GM18499 (cell line): ENCODE measurements at regions not wholly inside any gene's neighbourhood (a gene's known extent, or its start where the extent isn't known, plus 50 kb on each side); places are given as distances from the start of the nearest gene placed in this dataset.

Experiments
- ATAC-seq: cut with Tn5 transposase; IDR thresholded peaks from one replicate; pipeline ENCODE4 v1.9.1; 2021; ENCODE audit warnings: moderate number of reproducible peaks; ENCODE audit not compliant: insufficient read depth, unreplicated experiment

DNA sequence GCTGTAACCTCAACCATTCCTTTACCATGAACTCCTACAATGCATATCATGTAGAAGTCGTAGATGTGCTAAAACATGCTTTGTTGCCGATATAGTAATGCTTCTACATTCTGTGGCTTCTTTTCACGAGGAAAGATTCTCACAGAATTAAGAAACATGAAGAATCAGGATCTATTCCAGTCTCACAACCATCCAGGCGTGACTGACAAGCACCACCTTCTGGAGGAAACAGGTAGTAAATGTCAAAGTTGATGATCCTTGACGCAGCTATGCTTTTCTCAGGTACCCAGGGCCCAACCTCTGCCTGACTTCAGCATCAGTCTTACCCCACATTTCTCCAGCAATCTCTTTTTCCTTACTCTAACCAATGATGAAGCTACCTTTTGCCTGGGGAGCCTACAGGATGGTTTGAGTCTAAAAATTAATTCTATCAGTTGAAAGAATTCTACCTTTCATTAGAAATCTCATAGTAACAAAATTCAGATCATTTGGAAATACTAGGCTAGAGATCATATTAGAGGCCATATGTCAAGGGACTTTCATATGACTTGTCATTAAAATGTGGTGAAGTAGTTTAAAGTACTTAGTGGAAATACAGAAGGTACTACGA lies 123.3 kb upstream of the RND3 start:
- ATAC-seq: no peak

- no peak for ATAC-seq
These were observed 122.5 kb upstream of the RND3 start for GRCh38 chr2:150609831-150610582.

DNA sequence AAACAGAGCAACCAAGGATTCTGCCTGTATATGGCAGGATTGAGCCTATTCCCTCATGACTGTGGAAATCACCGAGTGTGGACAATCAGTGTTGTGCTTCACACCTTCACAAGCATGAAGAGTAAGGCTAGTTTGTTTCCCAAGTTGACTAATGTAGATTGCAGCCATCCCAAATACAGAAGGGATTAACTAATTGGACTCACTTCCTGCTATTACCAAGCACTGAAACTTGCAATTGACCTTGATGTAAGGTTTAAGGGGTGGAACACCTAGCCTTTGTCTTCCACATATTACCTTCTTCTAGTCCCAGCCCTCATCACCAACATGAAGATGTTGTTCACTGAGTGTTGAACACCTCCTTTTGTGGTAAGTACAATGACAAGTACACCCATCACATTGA lies 120.9 kb upstream of the RND3 start:
- no peak for ATAC-seq

GRCh38 chr2:150607390-150607811 lies 119.9 kb upstream of the RND3 start:
- ATAC-seq: no peak

DNA sequence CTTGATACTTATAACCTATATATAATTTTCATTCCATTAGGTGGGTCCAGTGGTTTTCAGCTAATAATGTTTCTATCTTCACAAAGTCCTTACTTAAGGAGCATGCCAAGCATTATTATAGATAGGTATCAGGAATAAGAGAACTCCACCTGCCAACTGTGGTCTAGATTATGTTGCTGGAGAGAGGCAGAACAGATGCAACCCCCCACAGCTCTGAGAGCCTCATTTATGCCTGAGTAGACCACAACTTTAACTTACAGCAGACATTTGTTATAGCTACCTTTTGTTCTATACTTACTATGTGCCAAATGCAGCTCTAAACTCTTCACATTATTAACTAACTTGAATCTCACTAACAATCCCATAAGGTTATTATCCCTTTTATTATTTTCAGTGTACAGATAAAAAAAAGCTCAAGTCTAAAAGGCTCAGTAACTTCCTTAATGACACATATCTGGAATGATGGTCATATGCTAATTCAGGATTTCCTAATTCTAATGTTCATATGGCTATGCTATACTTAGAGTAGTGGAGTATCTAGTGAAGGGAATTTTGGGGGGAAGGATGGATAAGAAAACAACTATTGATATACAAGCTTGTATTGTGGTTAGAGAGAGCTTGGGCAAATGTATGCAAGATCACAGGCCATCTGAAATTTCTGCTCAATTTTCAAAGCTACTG lies 119.1 kb upstream of the RND3 start:
- no peak for ATAC-seq

- no peak for ATAC-seq
These were observed 118.2 kb upstream of the RND3 start for GRCh38 chr2:150605664-150606063.

DNA sequence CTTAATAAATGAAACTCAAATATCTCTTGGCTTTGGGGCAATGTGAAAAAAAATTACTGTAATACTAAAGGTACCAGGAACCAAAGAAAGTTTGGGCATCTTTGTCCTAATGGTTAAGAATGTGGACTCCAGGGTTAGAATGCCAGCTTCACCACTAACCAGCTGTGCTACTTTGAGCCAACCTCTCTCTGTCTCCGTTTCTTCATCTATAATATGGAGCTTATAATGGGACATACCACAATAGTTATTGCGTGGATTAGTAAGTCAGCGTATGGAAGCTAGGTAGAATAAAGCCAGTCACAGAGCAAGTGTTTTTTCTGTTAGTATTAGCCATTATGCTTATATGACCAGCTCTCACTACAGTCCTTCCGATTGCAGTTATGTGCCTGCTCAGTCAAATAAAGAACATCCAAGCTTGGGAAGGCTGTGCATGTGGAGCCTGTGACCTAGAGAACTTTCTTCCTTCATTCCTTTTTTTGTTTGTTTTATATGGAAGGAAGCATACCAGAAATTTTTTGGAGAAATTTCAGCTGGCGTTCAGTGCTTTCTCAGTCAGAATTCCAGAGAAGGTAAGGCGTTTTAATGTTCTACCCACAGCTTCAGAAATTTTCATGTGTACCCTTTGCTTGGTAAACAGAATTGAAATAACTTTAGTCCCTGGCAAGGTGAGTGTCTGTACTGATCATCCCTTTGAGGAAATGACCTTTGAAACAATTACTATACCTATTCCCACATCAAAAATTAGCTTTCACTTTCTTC lies 114.0 kb upstream of the RND3 start:
- no peak for ATAC-seq

GRCh38 chr2:150599889-150600288 lies 112.4 kb upstream of the RND3 start:
- no peak for ATAC-seq

- ATAC-seq: no peak
These were observed 110.9 kb upstream of the RND3 start for GRCh38 chr2:150598383-150598782.

DNA sequence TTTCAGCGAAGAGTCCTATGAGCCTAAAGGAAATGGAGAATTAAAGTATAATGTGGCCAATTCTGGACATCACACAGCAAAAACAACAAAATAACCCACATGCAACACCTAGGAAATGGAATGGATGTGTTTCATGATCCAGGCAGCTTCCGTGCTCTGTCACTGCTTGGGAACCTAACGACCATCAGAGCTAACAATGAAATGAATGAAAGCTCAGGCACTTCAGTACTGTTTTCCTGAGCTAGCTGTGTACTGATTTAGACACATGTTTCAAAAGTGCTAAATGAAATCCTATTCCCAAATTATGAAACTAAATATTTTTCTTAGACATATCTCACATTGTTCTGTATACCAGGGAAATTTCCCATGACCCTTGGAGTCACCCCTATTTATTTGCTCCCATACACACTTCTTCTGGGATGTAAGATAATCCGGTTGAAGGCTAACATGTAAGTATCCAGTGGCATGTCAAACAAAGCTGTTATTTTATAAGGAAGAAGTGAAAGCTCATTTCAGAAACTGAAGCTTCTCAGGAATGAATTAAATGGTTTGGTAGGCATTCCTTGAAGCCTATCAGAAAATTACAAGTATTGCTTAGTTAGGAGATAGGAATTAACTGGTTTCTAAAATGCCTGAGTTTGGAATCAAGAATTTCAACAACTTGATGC lies 108.5 kb upstream of the RND3 start:
- ATAC-seq: no peak

GRCh38 chr2:150594299-150594698 lies 106.8 kb upstream of the RND3 start:
- ATAC-seq: no peak

- ATAC-seq: no peak
These were observed 104.2 kb upstream of the RND3 start for GRCh38 chr2:150591496-150592285.

DNA sequence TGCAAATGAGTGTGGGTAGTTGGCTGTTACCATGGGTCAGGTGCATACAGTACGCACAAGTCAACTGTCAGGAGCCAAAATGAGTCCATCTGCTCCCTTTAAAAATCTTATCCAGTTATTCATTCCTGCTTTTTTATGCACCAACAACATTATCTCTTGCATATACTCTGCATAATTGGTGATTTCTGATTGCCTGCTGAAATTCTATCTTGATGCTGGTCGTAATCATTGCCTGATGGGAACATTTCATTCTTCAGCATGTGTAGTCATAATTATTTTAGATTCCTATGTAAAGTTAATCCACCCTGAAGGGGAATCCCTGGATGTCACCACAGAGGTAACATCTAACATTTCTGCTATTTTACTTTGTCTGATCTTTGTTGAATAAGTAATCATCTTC lies 102.2 kb upstream of the RND3 start:
- ATAC-seq: no peak

DNA sequence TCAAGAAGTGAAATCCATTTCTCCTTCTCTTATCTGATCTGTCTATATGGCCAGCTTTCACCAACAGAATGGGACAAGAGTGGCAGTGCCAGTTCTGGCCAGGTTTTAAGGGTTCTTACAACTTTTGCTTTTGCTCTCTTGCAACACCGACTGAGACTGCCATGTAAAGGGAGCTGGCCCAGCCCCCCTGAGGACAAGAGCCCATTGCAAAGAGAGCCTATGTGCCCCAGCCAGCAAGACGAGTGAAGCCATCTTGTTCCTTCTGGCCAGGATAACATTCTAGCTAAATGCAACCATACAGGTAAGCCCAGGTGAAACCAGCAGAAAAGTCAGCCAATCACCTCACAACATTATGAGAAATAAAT lies 101.0 kb upstream of the RND3 start:
- ATAC-seq: no peak

- no peak for ATAC-seq
These were observed 100.4 kb upstream of the RND3 start for GRCh38 chr2:150587547-150588505.

DNA sequence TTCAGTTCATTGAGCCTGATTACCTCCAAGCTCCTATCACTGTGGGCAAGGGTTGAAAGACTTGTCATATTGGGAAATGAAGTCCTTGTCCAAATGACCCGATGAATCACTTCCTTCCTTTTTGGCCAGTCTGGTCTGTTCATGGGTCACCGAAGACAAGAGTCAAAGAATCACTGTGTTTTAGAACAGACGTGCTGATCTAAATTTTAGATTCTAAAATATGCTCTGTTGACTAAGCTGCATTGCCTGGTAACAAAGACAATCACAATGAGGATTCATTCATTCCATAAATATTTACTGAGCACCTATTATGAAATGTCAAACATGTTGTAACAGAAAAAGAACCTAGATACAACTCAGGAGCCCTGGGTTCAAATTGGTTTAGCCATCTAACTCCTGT lies 99.4 kb upstream of the RND3 start:
- no peak for ATAC-seq

- ATAC-seq: no peak
These were observed 97.9 kb upstream of the RND3 start for GRCh38 chr2:150585221-150585971.

GRCh38 chr2:150584081-150584480 lies 96.6 kb upstream of the RND3 start:
- no peak for ATAC-seq
